ENCODE measurements at regions not wholly inside any gene's neighbourhood (a gene's known extent, or its start where the extent isn't known, plus 50 kb on each side); places are given as distances from the start of the nearest gene placed in this dataset.

GRCh38 chr2:14557916-14558315, 74.6 kb upstream of the LRATD1 start:
- Histone ChIP-seq H3K4me1 (replicated peaks in 1 of 2; ENCODE audit: control insufficient read depth in 2 of 2, insufficient read depth in 2 of 2, low read length in 2 of 2) (no peaks in the 10 kb centered on the region), H3K9me3 (replicated peaks; ENCODE audit: control insufficient read depth, insufficient read depth, low read depth, low read length) (no peaks in the 10 kb centered on the region), H3K79me2 (ENCODE audit: control insufficient read depth, insufficient read depth, low read length) (no peaks in the 10 kb centered on the region), H3K27ac (ENCODE audit: extremely low read depth, low read depth, low read length) (no peak overlapping the region), H3K36me3 (ENCODE audit: control insufficient read depth, insufficient read depth, low read length) (no peaks in the 10 kb centered on the region), H4K20me1 (replicated peaks; ENCODE audit: control insufficient read depth, insufficient read depth, low read length) (no peaks in the 10 kb centered on the region), H3K9ac (ENCODE audit: insufficient read depth in 1 of 2, low read depth in 2 of 2, low read length in 2 of 2) (no peak overlapping the region), H3K9me1 (ENCODE audit: control insufficient read depth, insufficient read depth, low read length) (no peaks in the 10 kb centered on the region), H3K4me2 (ENCODE audit: insufficient read depth, low read length) (no peak overlapping the region), H3K27me3 (ENCODE audit: control insufficient read depth in 2 of 2, insufficient read depth in 2 of 2, low read length in 2 of 2) (no peaks in the 10 kb centered on the region), H3K4me3 (no peak overlapping the region), H2AFZ (ENCODE audit: low read depth, low read length) (no peak overlapping the region)
- in situ Hi-C loops (cut with MboI) = no loop called here
- FAIRE-seq (no peak), ATAC-seq (no peak), DNase-seq (ENCODE audit: extremely low read depth in 1 of 4, low spot score in 3 of 4) (no peak)
- no TSS peak for BruUV-seq (replicated peaks)
- intact Hi-C loops (cut with micrococcal nuclease) = no loop called here
- CTCF ChIA-PET (ENCODE audit: low intra/inter-chr PET ratio) = no interaction called here
- WGBS (ENCODE audit: insufficient coverage, low coverage, missing lambda C conversion rate) = 6% methylated on average over 2 of the region's 2 CpGs
- POLR2A ChIA-PET = no interaction called here
- TF ChIP-seq THRB (CRISPR knock-in tag; conservative IDR thresholded peaks at IDR 0.05) (no peak), ZNF146 (CRISPR knock-in tag; IDR thresholded peaks at IDR 0.05; ENCODE audit: unreplicated experiment) (no peak), KAT7 (CRISPR knock-in tag; IDR thresholded peaks at IDR 0.05; ENCODE audit: borderline replicate concordance) (no peak), ZNF589 (CRISPR knock-in tag; IDR thresholded peaks at IDR 0.05; ENCODE audit: low read depth) (no peak), ZNF274 (IDR thresholded peaks at IDR 0.05; ENCODE audit: borderline replicate concordance, low read depth, low read length) (no peak), ZBTB5 (IDR thresholded peaks at IDR 0.05) (no peak), SMARCB1 (IDR thresholded peaks at IDR 0.05; ENCODE audit: insufficient read length, low read depth) (no peak), SNAPC5 (CRISPR knock-in tag; IDR thresholded peaks at IDR 0.05) (no peak), PML (IDR thresholded peaks at IDR 0.05; ENCODE audit: low read length) (no peak), ZNF551 (CRISPR knock-in tag; IDR thresholded peaks at IDR 0.05) (no peak), ZNF347 (CRISPR knock-in tag; IDR thresholded peaks at IDR 0.05; ENCODE audit: low read depth) (no peak), ZBTB33 (CRISPR knock-in tag; IDR thresholded peaks at IDR 0.05) (no peak), STAT6 (CRISPR knock-in tag; IDR thresholded peaks at IDR 0.05) (no peak)
